Stimulated activated CD8-positive, alpha-beta memory T cell treated with anti-CD3 and anti-CD28 coated beads, Interleukin-2, amount 100 ng/mL, for 48 hours (primary cell): ENCODE measurements at regions not wholly inside any gene's neighbourhood (a gene's known extent, or its start where the extent isn't known, plus 50 kb on each side); places are given as distances from the start of the nearest gene placed in this dataset.
A peak's percentile ranks its signal among the peaks of the same experiment; 100 is the strongest.
"Not testable (repeated sequence)": the region's sequence is repeated elsewhere in the genome, so short reads cannot be mapped to it uniquely, and the experiment has no call there.

Source experiments
- DNase-seq, 2 donors: peaks; one replicate each; pipeline ENCODE4 v3.0.0-alpha.2; 2020; ENCODE audit warnings: low read depth in 2 of 2

DNA sequence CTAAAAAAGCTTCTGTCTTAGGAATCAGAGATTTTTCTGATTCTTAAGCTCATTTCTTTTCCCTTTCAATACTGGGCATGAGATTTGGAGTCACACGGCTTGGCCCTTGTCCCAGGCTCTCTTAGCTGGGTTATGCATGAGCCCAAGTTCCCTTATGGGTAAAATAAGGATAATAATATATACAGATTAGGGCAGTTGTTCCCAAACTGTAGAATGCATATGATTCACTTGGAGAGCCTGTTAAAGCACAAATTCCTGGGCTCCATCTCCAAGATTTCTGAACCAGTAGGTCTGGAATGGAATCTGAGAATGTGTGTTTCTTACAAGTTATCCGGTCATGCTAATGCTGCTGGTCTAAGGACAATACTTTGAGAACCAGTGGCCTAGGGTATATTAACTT is 154.0 kb downstream of the REEP3 start:
- DNase-seq = no peak

DNA sequence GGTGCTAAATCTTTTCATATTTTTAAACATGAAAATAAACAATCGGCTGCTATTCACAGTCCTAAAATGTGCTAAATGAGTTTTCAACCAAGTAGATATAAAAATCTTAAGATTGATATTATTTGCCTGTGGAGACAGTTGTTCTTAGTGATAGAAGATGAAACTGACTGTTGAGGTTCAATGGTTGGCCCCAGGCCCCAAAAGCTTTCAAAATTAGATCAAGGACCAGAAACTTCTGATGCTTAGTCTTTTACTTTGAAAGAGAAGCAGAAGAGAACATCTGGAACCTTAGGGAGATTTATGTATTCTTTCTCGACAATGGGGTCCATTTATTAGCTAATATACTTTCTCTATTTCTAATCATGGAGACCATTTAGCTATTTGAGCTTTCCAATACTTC is 155.8 kb downstream of the REEP3 start:
- no peak for DNase-seq

DNA sequence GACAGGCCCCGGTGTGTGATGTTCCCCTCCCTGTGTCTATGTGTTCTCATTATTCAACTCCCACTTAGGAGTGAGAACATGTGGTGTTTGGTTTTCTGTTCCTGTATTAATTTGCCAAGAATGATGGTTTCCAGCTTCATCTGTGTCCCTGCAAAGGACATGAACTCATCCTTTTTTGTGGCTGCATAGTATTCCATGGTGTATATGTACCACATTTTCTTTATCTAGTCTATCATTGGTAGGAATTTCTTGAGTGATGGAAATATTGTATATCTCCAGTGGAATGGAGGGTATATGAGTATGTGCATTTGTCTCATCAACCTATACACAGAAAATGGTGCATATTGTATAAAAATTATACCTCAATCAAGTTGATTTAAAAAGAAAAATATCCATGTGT is 159.3 kb downstream of the REEP3 start:
- not testable (repeated sequence) for DNase-seq

DNA sequence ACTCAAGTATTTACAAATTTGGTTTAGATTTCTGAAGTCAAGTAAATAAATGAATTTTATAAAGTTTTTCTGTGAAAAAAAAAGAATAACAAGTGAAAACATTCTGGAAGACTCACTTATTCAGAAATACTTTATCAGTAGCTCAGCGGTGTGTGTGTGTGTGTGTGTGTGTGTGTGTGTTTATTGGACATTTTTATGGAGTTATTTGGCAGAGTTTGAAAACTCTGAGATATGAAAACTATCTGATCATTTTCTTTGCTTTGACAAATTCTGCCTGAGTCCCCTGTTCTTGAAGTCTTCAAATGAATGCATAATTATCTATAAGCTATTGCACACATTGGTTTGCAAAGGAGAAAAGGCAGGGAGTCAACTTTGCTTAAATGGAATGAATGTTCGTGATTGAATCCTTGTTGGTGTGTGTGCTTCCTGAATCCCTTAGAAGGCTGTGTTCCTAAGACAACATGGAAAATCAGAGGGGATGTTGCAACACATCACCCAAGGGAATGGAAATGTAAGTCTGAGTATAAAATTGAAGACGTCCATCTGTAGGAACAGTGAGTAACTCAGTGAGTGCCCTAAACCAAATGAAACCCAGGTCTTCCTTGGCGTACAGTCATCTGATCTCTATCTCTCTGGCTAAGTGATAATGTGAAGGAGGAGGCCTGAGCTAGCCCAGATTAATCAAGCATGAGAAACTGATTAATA is 160.9 kb downstream of the REEP3 start:
- no peak for DNase-seq

DNA sequence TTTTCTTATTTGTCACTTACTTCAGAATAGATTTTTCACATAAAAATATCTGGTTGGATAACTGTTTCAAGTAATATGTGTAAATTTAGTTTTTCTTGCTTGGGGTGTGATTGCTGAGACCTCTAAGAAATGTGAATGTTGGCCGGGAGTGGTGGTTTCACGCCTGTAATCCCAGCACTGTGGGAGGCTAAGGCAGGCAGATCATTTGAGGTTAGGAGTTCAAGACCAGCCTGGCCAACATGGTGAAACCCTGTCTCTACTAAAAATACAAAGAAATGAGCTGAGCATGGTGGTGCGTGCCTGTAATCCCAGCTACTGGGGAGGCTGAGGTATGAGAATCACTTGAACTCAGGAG is 161.5 kb downstream of the REEP3 start:
- not testable (repeated sequence) for DNase-seq

GRCh38 chr10:63683223-63683622 is 162.0 kb downstream of the REEP3 start:
- DNase-seq = no peak

DNA sequence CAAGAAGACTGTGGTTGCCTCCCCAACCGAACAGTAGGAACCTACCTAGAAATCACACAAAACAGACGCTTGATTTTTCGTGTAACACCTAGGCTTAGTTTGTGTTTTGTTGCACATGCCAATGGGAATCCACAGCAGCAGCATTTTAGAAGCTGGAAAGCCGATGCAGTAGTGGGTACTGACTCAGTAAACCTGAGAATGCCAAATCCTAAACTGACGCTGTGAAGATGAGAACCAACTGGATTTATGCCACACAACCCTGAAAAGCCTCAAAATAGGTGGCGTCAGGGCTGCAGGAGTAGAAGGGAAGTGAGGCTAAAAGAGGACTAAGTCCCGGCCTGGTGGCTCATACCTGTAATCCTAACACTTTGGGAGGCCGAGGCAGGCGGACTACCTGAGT is 162.5 kb downstream of the REEP3 start:
- no peak for DNase-seq

DNA sequence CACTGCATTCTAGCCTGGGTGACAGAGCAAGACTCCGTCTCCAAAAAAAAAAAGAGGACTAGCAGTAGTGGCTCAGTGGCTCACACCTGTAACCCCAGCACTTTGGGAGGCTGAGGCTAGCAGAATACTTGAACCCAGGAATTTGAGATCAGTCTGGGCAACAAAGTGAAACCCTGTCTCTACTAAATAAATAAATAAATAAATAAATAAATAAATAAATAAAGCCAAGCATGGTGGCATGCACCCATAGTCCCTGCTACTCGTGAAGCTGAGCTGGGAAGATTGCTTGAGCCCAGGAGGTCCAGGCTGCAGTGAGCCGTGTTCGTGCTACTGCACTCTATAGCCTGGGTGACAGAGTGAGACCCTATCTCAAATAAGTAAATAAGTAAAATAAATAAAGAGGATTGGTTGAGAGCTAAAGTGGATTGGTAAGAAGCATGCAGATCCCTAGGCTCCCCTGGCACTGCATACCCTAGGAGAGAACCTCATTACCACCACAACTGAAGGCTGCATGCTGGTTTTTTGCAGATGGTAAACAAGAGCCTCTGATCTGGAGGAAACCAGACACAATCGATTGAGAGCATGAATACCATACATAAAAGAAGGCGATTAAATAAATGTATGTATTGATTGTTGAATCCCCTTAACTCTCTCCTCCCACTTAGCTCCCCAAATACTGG is 163.2 kb downstream of the REEP3 start:
- DNase-seq = no peak

DNA sequence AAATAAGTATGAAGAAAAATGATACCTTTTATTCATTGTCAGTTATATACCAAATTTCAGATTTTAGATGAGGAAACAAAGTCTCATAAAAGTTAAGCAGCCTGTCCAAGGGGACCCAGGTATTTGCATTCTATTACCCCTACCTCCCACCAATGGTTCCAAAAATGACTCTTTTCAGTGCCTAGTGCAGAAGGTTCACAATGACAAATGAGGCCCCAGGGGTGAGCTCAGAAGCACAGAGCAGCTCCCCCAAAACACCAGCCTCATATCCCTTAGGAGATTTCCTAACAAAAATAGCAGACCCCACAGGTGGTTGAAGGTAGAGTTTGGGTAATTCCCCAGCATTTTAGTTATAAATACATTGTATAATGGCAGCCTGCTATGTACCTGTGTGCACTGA is 168.6 kb downstream of the REEP3 start:
- no peak for DNase-seq

GRCh38 chr10:63692220-63692896 is 171.2 kb downstream of the REEP3 start:
- no peak for DNase-seq

GRCh38 chr10:63693021-63693420 is 171.8 kb downstream of the REEP3 start:
- not testable (repeated sequence) for DNase-seq

DNA sequence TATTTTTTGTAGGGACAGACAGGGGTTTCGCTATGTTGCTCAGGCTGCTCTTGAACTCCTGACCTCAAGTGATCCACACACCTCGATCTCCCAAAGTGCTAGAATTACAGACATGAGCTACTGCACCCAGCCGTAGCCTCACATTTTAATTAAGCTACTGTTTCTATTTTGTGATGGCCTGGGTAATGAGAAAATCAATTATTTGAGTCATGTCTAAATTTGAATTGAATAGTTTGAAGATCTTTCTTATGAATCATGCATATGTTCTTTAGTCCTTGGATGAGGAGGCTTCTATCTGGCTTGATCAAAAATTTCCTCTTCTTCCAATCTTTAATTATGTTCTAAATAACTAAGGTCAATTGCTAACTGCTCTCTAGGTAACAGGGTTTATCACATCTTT is 175.0 kb downstream of the REEP3 start:
- no peak for DNase-seq

- DNase-seq = no peak
Observed at GRCh38 chr10:63697956-63698786, 177.0 kb downstream of the REEP3 start.

- DNase-seq = no peak
Observed at GRCh38 chr10:63698787-63699150, 177.6 kb downstream of the REEP3 start.

- DNase-seq = peak in 1 of 2 donors; percentile 10
Observed at GRCh38 chr10:63699785-63700613, 178.8 kb downstream of the REEP3 start.

DNA sequence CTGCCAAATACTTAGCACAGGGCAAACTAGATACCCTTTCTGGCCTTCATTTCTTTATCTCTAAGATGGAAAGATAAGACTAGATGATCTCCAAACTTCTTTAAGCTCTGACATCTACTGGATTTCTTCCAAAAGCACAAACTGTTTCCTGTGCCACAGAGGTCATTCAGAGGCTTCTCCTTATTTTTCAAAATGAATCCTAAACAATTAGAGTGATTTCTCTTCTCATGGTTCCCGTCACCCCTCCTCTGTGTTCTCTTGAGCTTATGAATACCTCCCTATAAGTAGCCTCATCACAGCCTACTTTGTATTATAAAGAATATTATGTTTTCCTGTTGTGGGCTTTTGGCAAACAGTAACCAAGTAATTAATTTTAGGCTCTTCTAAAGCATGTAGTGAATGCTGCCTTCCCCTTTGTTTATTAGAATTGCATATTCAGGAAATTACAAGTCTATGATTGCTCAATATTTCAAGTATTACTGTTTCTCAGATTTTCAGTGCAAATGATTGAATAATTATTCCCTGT is 179.5 kb downstream of the REEP3 start:
- DNase-seq = no peak

GRCh38 chr10:63702092-63702491 is 180.9 kb downstream of the REEP3 start:
- no peak for DNase-seq

GRCh38 chr10:63703113-63703670 is 182.0 kb downstream of the REEP3 start:
- DNase-seq = no peak

GRCh38 chr10:63703740-63704345 is 182.6 kb downstream of the REEP3 start:
- no peak for DNase-seq

- no peak for DNase-seq
Observed at GRCh38 chr10:63707254-63707910, 186.2 kb downstream of the REEP3 start.
